ENCODE measurements at regions not wholly inside any gene's neighbourhood (a gene's known extent, or its start where the extent isn't known, plus 50 kb on each side); places are given as distances from the start of the nearest gene placed in this dataset.

GRCh38 chr3:130843441-130843840 is 50.4 kb upstream of the ATP2C1 start:
- TF ChIP-seq, protein P1, sequence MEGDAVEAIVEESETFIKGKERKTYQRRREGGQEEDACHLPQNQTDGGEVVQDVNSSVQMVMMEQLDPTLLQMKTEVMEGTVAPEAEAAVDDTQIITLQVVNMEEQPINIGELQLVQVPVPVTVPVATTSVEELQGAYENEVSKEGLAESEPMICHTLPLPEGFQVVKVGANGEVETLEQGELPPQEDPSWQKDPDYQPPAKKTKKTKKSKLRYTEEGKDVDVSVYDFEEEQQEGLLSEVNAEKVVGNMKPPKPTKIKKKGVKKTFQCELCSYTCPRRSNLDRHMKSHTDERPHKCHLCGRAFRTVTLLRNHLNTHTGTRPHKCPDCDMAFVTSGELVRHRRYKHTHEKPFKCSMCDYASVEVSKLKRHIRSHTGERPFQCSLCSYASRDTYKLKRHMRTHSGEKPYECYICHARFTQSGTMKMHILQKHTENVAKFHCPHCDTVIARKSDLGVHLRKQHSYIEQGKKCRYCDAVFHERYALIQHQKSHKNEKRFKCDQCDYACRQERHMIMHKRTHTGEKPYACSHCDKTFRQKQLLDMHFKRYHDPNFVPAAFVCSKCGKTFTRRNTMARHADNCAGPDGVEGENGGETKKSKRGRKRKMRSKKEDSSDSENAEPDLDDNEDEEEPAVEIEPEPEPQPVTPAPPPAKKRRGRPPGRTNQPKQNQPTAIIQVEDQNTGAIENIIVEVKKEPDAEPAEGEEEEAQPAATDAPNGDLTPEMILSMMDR (conservative IDR thresholded peaks at IDR 0.05; ENCODE audit: low read length): no peak
- no peak for TF ChIP-seq EZH2phosphoT487 (IDR thresholded peaks at IDR 0.05; ENCODE audit: borderline replicate concordance, low read depth, low read length)

All from OCI-LY7 (cell line).